A673 (cell line): ENCODE measurements at regions not wholly inside any gene's neighbourhood (a gene's known extent, or its start where the extent isn't known, plus 50 kb on each side); places are given as distances from the start of the nearest gene placed in this dataset.

Experiments used
- BruUV-seq: library from RNA; stranded (reverse); fragments of 400-500 nt; replicated peaks from 2 replicates; lab custom pipeline; 2021; lab: Mats Ljungman, UMichigan
- CTCF ChIA-PET: fragments of 300-600 bp; sonication (Branson Sonifier 250); formaldehyde crosslinking; loops from one replicate; lab custom pipeline; 2022; ENCODE audit warnings: antibody characterized with exemption; lab: Charles Lee
- POLR2A ChIA-PET: fragments of 300-600 bp; sonication (Branson Sonifier 250); formaldehyde crosslinking; loops from one replicate; lab custom pipeline; 2022; ENCODE audit warnings: antibody characterized with exemption; ENCODE audit not compliant: low non-redundant PET; lab: Charles Lee
- DNase-seq: peaks from one replicate; pipeline ENCODE4 v3.0.0-alpha.2; 2015; ENCODE audit warnings: low spot score
- H3K27ac ChIP-seq: fragments of 200-600 bp; sonication (generic); 2 replicates; pipeline ENCODE4 v1.5.1; 2016; ENCODE audit warnings: mixed run types, low read depth, mild to moderate bottlenecking, mixed read lengths, antibody characterized with exemption, low read length; ENCODE audit not compliant: poor library complexity, severe bottlenecking
- H3K27me3 ChIP-seq: fragments of 200-600 bp; sonication (generic); replicated peaks from 2 replicates; pipeline ENCODE4 v1.6.1; 2017; ENCODE audit warnings: mixed run types, low read depth, mild to moderate bottlenecking, mixed read lengths, antibody characterized with exemption, low read length; ENCODE audit not compliant: insufficient read depth, poor library complexity
- H3K36me3 ChIP-seq: fragments of 200-600 bp; sonication (generic); 2 replicates; pipeline ENCODE4 v1.6.1; 2016; ENCODE audit warnings: mixed run types, mild to moderate bottlenecking, mixed read lengths, antibody characterized with exemption, low read length; ENCODE audit not compliant: insufficient read depth, poor library complexity, severe bottlenecking
- H3K4me1 ChIP-seq: fragments of 200-600 bp; sonication (generic); 2 replicates; pipeline ENCODE4 v1.6.1; 2017; ENCODE audit warnings: mixed run types, mild to moderate bottlenecking, mixed read lengths, antibody characterized with exemption, low read length; ENCODE audit not compliant: insufficient read depth, poor library complexity, severe bottlenecking
- H3K4me3 ChIP-seq: fragments of 200-600 bp; sonication (generic); 2 replicates; pipeline ENCODE4 v1.5.1; 2016; ENCODE audit warnings: low read depth, mixed run types, mild to moderate bottlenecking, mixed read lengths, low read length; ENCODE audit not compliant: poor library complexity, severe bottlenecking
- H3K9me3 ChIP-seq: fragments of 200-600 bp; sonication (generic); 2 replicates; pipeline ENCODE4 v1.6.1; 2016; ENCODE audit warnings: mixed run types, low read depth, mild to moderate bottlenecking, mixed read lengths, antibody characterized with exemption, low read length; ENCODE audit not compliant: poor library complexity, severe bottlenecking
- CTCF ChIP-seq: fragments of 300-800, 200-600 bp; sonication (generic); conservative IDR thresholded peaks from 2 replicates; pipeline ENCODE4 v1.5.1; 2017; ENCODE audit warnings: low read depth, mild to moderate bottlenecking, antibody characterized with exemption, low read length, moderate library complexity, mixed read lengths
- EZH2 ChIP-seq: fragments of 200-600 bp; sonication (generic); IDR thresholded peaks from 2 replicates; pipeline ENCODE4 v1.6.1; 2017; ENCODE audit warnings: borderline replicate concordance, low read depth, mild to moderate bottlenecking, mixed read lengths, antibody characterized with exemption, low read length; ENCODE audit not compliant: poor library complexity, severe bottlenecking
- intact Hi-C: fragments of 100-400 bp; cut with micrococcal nuclease; formaldehyde crosslinking; loops from one replicate; pipeline ENCODE4 v1.10.0; 2022; ENCODE audit not compliant: unreplicated experiment

- intact Hi-C loops, result no loop called here
- POLR2A ChIA-PET, result no interaction called here
- Histone ChIP-seq H3K36me3 (no peaks in the 10 kb centered on the region), H3K9me3 (no peaks in the 10 kb centered on the region), H3K27ac (no peak overlapping the region), H3K4me1 (no peaks in the 10 kb centered on the region), H3K27me3 (no peaks in the 10 kb centered on the region), H3K4me3 (no peak overlapping the region)
- no peak for TF ChIP-seq CTCF
- TF ChIP-seq EZH2, result no peak
- CTCF ChIA-PET, result interaction anchor here (0.6 kb wide), 1 partner anchor 1841 kb away, joined by 11 read pairs; no protein-coding TSS in a partner anchor
- BruUV-seq, result no TSS peak
- no peak for DNase-seq
Measured at GRCh38 chr6:135722190-135722589, 129.3 kb upstream of the PDE7B start.

DNA sequence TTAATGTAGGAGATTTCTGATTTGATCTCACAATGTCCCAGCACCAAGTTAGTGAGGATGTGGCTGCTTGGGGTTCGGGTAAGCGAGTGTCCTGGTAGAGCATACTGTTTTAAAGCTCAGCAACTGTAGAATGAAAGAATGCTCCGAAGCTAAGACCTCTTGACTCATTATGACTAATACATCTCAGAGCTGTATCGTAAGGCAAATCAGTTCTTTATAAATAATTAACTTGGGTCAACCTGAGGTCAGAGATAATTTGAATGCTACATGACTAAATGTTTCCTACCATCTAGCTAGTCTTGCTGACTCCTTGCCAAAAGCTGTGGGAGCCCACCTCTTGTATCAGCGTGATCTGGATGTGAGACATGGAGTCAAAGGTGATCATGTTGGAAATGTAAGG is 128.8 kb upstream of the PDE7B start:
- no peaks in the 10 kb centered on the region for H3K9me3 ChIP-seq
- BruUV-seq, result no TSS peak
- intact Hi-C loops, result no loop called here
- DNase-seq, result peak; percentile 16
- TF ChIP-seq CTCF (no peak), EZH2 (no peak)
- POLR2A ChIA-PET, result no interaction called here
- H3K27me3 ChIP-seq, result no peaks in the 10 kb centered on the region
- no peak overlapping the region for H3K4me3 ChIP-seq
- H3K36me3 ChIP-seq, result no peaks in the 10 kb centered on the region
- H3K4me1 ChIP-seq, result no peaks in the 10 kb centered on the region
- CTCF ChIA-PET, result no interaction called here
- no peak overlapping the region for H3K27ac ChIP-seq

DNA sequence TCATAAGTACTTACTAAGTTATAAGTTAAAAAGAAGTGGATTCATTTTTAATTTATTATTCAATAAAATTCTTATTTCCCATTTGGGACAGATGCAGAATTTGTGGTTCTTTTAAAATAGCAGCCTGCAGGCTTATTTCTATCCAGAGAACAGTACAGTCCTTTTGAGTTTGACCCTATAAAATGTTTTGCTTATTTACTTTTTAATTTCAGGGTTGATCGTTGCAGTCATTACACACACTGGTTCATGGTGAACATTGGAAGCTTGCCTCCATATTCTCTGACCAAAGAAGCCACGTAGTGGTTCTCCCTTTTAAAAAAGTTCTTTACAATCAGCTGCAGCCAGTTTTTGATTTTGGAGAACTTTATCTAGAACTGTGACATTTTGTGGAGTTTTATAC is 122.9 kb upstream of the PDE7B start:
- no peak overlapping the region for H3K27ac ChIP-seq
- POLR2A ChIA-PET, result no interaction called here
- TF ChIP-seq EZH2 (no peak), CTCF (no peak)
- CTCF ChIA-PET, result no interaction called here
- no peak overlapping the region for H3K4me3 ChIP-seq
- H3K9me3 ChIP-seq, result no peaks in the 10 kb centered on the region
- H3K36me3 ChIP-seq, result no peaks in the 10 kb centered on the region
- DNase-seq, result no peak
- no TSS peak for BruUV-seq
- H3K4me1 ChIP-seq, result no peaks in the 10 kb centered on the region
- intact Hi-C loops, result no loop called here
- H3K27me3 ChIP-seq, result peaks cover 17% of the 10 kb centered on the region
